Prostate gland (tissue), 2 donors: ENCODE measurements at regions not wholly inside any gene's neighbourhood (a gene's known extent, or its start where the extent isn't known, plus 50 kb on each side); places are given as distances from the start of the nearest gene placed in this dataset.

Experiments used
- DNase-seq: peaks from one replicate; pipeline ENCODE4 v3.0.0-alpha.2; 2019; ENCODE audit warnings: low spot score
- H3K27ac ChIP-seq, 2 donors: fragments of 200-600 bp; sonication (generic); 2 replicates each; pipeline ENCODE4 v1.5.1; 2017 to 2019
- H3K27me3 ChIP-seq: fragments of 200-600 bp; sonication (generic); replicated peaks from 2 replicates; pipeline ENCODE4 v1.5.1; 2019; ENCODE audit not compliant: insufficient read depth
- H3K36me3 ChIP-seq, 2 donors: fragments of 200-600 bp; sonication (generic); 1 replicate in 1 of 2; 2 replicates in 1 of 2; pipeline versions ENCODE4 v1.5.1 to v1.8.1; 2017 to 2019
- H3K4me1 ChIP-seq: fragments of 200-600 bp; sonication (generic); replicated peaks from 2 replicates; pipeline ENCODE4 v1.5.1; 2019
- H3K4me3 ChIP-seq, 2 donors: fragments of 200-600 bp; sonication (generic); 2 replicates each; pipeline ENCODE4 v1.5.1; 2017 to 2019
- H3K9me3 ChIP-seq: fragments of 200-600 bp; sonication (generic); 2 replicates; pipeline ENCODE4 v1.5.1; 2017
- POLR2A ChIP-seq: fragments of 450-650 bp; IDR thresholded peaks from one replicate; pipeline ENCODE4 v1.6.1; 2016; ENCODE audit warnings: antibody characterized with exemption, mild to moderate bottlenecking
- POLR2AphosphoS5 ChIP-seq: sonication (generic); formaldehyde crosslinking; IDR thresholded peaks from one replicate; pipeline ENCODE4 v1.6.1; 2017; ENCODE audit warnings: antibody characterized with exemption
- WGBS: methylation state at CpG from one replicate; pipeline ENCODE4 v1.1.5; 2018; 5-methylcytosine and 5-hydroxymethylcytosine counted together
- intact Hi-C: fragments of 100-400 bp; cut with DNase I; formaldehyde crosslinking; loops from one replicate; pipeline ENCODE4 v1.14.2; 2022
- TF ChIP-seq, protein P1 (sequence below), 4 experiments: fragments of 200-600 bp in 2 of 4; fragments of 450-650 bp in 2 of 4; sonication (generic) in 2 of 4; IDR thresholded peaks; 1 replicate in 3 of 4; 2 replicates in 1 of 4; pipeline ENCODE4 v1.5.1; 2016 to 2019; ENCODE audit warnings: antibody characterized with exemption in 4 of 4, mild to moderate bottlenecking in 2 of 4, moderate library complexity in 2 of 4

DNA sequence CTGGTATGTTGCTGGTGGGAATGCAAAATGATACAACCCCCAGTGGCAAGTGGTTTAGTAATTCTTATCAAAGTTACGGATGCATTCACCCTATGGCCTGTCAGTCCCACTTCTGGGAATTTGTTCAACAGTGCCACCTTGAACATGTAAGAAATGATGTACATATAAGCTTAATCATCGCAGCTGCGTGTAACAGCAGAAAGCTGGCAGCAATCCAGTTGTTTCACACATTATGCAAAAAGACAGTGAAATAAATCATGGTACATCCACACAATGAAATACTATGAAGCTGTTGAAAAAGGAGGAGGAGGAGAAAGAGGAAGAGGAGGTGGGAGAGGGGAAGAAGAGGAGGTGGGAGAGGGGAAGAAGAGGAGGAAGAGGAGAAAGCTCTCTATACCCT, 76.2 kb upstream of the MYL10 start:
- Histone ChIP-seq H3K4me1 (no peaks in the 10 kb centered on the region), H3K36me3 (no peaks in the 10 kb centered on the region), H3K27ac (no peak overlapping the region), H3K27me3 (no peaks in the 10 kb centered on the region), H3K9me3 (no peaks in the 10 kb centered on the region), H3K4me3 (no peak overlapping the region)
- intact Hi-C loops: no loop called here
- no peak for DNase-seq
- WGBS: 48% methylated on average over 3 of the region's 3 CpGs
- TF ChIP-seq POLR2A: no peak
- TF ChIP-seq, protein P1, sequence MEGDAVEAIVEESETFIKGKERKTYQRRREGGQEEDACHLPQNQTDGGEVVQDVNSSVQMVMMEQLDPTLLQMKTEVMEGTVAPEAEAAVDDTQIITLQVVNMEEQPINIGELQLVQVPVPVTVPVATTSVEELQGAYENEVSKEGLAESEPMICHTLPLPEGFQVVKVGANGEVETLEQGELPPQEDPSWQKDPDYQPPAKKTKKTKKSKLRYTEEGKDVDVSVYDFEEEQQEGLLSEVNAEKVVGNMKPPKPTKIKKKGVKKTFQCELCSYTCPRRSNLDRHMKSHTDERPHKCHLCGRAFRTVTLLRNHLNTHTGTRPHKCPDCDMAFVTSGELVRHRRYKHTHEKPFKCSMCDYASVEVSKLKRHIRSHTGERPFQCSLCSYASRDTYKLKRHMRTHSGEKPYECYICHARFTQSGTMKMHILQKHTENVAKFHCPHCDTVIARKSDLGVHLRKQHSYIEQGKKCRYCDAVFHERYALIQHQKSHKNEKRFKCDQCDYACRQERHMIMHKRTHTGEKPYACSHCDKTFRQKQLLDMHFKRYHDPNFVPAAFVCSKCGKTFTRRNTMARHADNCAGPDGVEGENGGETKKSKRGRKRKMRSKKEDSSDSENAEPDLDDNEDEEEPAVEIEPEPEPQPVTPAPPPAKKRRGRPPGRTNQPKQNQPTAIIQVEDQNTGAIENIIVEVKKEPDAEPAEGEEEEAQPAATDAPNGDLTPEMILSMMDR (IDR thresholded peaks at IDR 0.05): no peak
- TF ChIP-seq POLR2AphosphoS5: no peak

DNA sequence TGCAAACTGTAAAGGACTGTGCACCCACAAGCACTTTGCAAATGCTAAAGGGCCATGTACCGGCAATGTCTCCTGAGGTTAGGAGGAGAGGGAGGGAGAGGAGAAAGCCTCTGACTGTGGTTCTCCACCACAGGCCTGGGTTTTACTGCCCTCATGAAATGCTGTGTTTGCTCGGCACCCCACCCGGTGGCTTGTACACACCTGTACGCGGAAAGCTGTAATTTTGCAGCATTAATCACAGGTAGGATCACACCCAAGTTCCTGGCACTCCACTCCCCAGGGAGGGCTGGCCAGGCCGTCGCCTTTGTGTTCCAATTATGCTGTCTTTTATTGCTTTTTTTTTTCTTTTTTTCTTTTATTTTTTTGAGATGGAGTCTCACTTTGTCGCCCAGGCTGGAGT, 78.5 kb upstream of the MYL10 start:
- Histone ChIP-seq H3K27ac (no peak overlapping the region), H3K36me3 (no peaks in the 10 kb centered on the region), H3K4me3 (no peak overlapping the region), H3K4me1 (no peaks in the 10 kb centered on the region), H3K27me3 (no peaks in the 10 kb centered on the region), H3K9me3 (no peaks in the 10 kb centered on the region)
- intact Hi-C loops: no loop called here
- TF ChIP-seq, protein P1 (IDR thresholded peaks at IDR 0.05): no peak
- TF ChIP-seq POLR2A (no peak), POLR2AphosphoS5 (no peak)
- DNase-seq: no peak
- WGBS: 36% methylated on average over 8 of the region's 8 CpGs

DNA sequence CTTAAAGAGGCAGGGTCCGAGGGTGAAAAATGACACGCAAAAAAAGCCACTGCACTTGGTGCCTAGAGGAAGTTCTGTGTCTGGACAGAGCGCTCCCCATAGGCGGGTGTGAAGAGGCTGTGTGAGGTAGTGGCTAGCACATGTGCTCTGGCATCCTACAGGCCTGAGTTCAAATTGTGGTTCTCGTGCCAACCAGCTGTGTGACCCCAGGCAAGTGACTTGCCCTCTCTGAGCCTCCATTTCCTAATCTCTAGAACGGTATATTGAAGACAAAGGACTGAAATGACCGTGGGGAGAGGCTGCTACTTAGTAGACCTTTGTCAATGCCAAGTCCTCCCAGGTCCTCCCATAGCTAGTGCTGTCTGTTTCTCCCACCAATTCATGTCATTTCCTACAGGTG, 79.1 kb upstream of the MYL10 start:
- TF ChIP-seq POLR2A (no peak), POLR2AphosphoS5 (no peak)
- TF ChIP-seq, protein P1 (IDR thresholded peaks at IDR 0.05): no peak
- H3K4me1 ChIP-seq: no peaks in the 10 kb centered on the region
- DNase-seq: no peak
- no peaks in the 10 kb centered on the region for H3K27me3 ChIP-seq
- intact Hi-C loops: no loop called here
- 83% methylated on average over 7 of the region's 7 CpGs for WGBS
- no peaks in the 10 kb centered on the region for H3K36me3 ChIP-seq
- no peak overlapping the region for H3K4me3 ChIP-seq
- no peak overlapping the region for H3K27ac ChIP-seq
- no peaks in the 10 kb centered on the region for H3K9me3 ChIP-seq

GRCh38 chr7:101712652-101713051, 83.6 kb upstream of the MYL10 start:
- no peaks in the 10 kb centered on the region for H3K36me3 ChIP-seq
- no peak for DNase-seq
- no peaks in the 10 kb centered on the region for H3K9me3 ChIP-seq
- intact Hi-C loops: no loop called here
- no peaks in the 10 kb centered on the region for H3K4me1 ChIP-seq
- no peak overlapping the region for H3K27ac ChIP-seq
- no peak overlapping the region for H3K4me3 ChIP-seq
- WGBS: 74% methylated on average over 3 of the region's 3 CpGs
- H3K27me3 ChIP-seq: no peaks in the 10 kb centered on the region
- TF ChIP-seq POLR2A: no peak
- TF ChIP-seq, protein P1 (IDR thresholded peaks at IDR 0.05): no peak
- TF ChIP-seq POLR2AphosphoS5: no peak

DNA sequence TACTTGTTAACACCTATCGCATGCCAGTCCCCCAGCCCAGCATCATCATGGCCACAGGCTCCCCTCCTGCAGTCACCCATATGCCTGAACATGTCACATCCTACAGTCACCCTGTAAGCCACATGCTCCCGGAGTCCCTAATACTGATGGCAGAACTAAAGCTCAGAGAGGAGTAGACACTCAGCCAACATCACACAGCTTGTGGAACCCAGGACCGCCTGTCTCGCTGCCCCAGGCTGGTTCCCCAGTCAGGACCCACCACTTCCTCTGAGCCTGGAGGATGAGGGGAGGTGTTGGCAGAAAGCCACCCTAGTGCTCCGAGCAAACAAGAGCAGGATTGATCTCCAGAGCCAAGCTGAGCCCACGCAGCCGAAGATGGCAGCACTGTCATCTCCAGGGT, 85.0 kb upstream of the MYL10 start:
- intact Hi-C loops: no loop called here

More for the DNA sequence above, 85.0 kb upstream of the MYL10 start:
- WGBS: 66% methylated on average over 7 of the region's 7 CpGs
- TF ChIP-seq POLR2AphosphoS5: no peak
- TF ChIP-seq, protein P1 (IDR thresholded peaks at IDR 0.05): no peak
- TF ChIP-seq POLR2A: no peak
- H3K9me3 ChIP-seq: no peaks in the 10 kb centered on the region
- DNase-seq: no peak
- H3K36me3 ChIP-seq: no peaks in the 10 kb centered on the region
- H3K27ac ChIP-seq: no peak overlapping the region
- H3K4me3 ChIP-seq: no peak overlapping the region
- H3K4me1 ChIP-seq: no peaks in the 10 kb centered on the region
- H3K27me3 ChIP-seq: no peaks in the 10 kb centered on the region
